ENCODE measurements at regions not wholly inside any gene's neighbourhood (a gene's known extent, or its start where the extent isn't known, plus 50 kb on each side); places are given as distances from the start of the nearest gene placed in this dataset.
A peak's percentile ranks its signal among the peaks of the same experiment; 100 is the strongest.
"Not testable (repeated sequence)": the region's sequence is repeated elsewhere in the genome, so short reads cannot be mapped to it uniquely, and the experiment has no call there.

- no peak for DNase-seq
Observed at GRCh38 chr10:3941676-3942075, 156.7 kb upstream of the KLF6 start.

GRCh38 chr10:3936422-3937040 lies 151.5 kb upstream of the KLF6 start:
- no peak for DNase-seq

- no peak for DNase-seq
Observed at GRCh38 chr10:3935933-3936359, 150.9 kb upstream of the KLF6 start.

- DNase-seq, result peak; percentile 66
Observed at GRCh38 chr10:3935141-3935540, 150.1 kb upstream of the KLF6 start.

- no peak for DNase-seq
Observed at GRCh38 chr10:3933733-3934132, 148.7 kb upstream of the KLF6 start.

- DNase-seq, result no peak
Observed at GRCh38 chr10:3932597-3933375, 147.8 kb upstream of the KLF6 start.

GRCh38 chr10:3931901-3932300 lies 146.9 kb upstream of the KLF6 start:
- DNase-seq, result no peak

GRCh38 chr10:3931224-3931623 lies 146.2 kb upstream of the KLF6 start:
- no peak for DNase-seq

GRCh38 chr10:3928569-3928968 lies 143.6 kb upstream of the KLF6 start:
- no peak for DNase-seq

- DNase-seq, result no peak
Observed at GRCh38 chr10:3928078-3928477, 143.1 kb upstream of the KLF6 start.

- no peak for DNase-seq
Observed at GRCh38 chr10:3926675-3927525, 141.9 kb upstream of the KLF6 start.

GRCh38 chr10:3926258-3926657 lies 141.2 kb upstream of the KLF6 start:
- no peak for DNase-seq

GRCh38 chr10:3925184-3925583 lies 140.2 kb upstream of the KLF6 start:
- DNase-seq, result no peak

- DNase-seq, result no peak
Observed at GRCh38 chr10:3924344-3924743, 139.3 kb upstream of the KLF6 start.

- no peak for DNase-seq
Observed at GRCh38 chr10:3923033-3923432, 138.0 kb upstream of the KLF6 start.

GRCh38 chr10:3919709-3920308 lies 134.8 kb upstream of the KLF6 start:
- no peak for DNase-seq

GRCh38 chr10:3917392-3917791 lies 132.4 kb upstream of the KLF6 start:
- not testable (repeated sequence) for DNase-seq

GRCh38 chr10:3914733-3915132 lies 129.7 kb upstream of the KLF6 start:
- DNase-seq, result no peak

GRCh38 chr10:3911713-3912442 lies 126.9 kb upstream of the KLF6 start:
- DNase-seq, result no peak

GRCh38 chr10:3911241-3911640 lies 126.2 kb upstream of the KLF6 start:
- no peak for DNase-seq

- no peak for DNase-seq
Observed at GRCh38 chr10:3909339-3909738, 124.3 kb upstream of the KLF6 start.

GRCh38 chr10:3908183-3908582 lies 123.2 kb upstream of the KLF6 start:
- DNase-seq, result no peak

- no peak for DNase-seq
Observed at GRCh38 chr10:3907514-3907913, 122.5 kb upstream of the KLF6 start.

All from activated CD4-positive, CD25-positive, alpha-beta regulatory T cell treated with anti-CD3 and anti-CD28 coated beads, Interleukin-2, amount 50 U/mL, for 72 hours (primary cell).